HG03039 (cell line): ENCODE measurements at regions not wholly inside any gene's neighbourhood (a gene's known extent, or its start where the extent isn't known, plus 50 kb on each side); places are given as distances from the start of the nearest gene placed in this dataset.

Experiments used
- ATAC-seq: cut with Tn5 transposase; IDR thresholded peaks from one replicate; pipeline ENCODE4 v1.9.1; 2021; ENCODE audit warnings: mild to moderate bottlenecking, moderate library complexity; ENCODE audit not compliant: unreplicated experiment

GRCh38 chr7:98679741-98680140 is 62.7 kb downstream of the NPTX2 start:
- ATAC-seq, result no peak

DNA sequence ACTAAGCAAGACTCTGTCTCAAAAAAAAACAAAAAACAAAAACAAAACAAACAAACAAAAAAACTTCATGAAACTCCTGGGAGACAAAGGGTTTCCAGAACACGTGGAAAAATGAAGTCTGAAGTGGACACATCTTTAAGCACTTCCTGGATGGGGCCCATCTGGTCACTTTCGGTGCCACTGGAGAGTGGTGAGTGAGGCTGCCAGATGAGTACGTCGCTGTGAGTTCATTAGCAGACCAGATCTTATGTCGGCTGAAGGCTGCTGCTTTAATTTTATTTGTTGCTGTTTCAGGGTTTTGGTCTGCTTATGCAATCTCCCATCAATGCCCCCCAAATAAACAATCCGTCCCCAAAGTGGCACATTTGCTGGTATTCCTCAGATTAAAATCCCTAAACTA is 64.4 kb downstream of the NPTX2 start:
- no peak for ATAC-seq

- ATAC-seq, result no peak
These were observed 64.9 kb downstream of the NPTX2 start for GRCh38 chr7:98681951-98682350.

GRCh38 chr7:98683514-98683913 is 66.4 kb downstream of the NPTX2 start:
- ATAC-seq, result no peak

DNA sequence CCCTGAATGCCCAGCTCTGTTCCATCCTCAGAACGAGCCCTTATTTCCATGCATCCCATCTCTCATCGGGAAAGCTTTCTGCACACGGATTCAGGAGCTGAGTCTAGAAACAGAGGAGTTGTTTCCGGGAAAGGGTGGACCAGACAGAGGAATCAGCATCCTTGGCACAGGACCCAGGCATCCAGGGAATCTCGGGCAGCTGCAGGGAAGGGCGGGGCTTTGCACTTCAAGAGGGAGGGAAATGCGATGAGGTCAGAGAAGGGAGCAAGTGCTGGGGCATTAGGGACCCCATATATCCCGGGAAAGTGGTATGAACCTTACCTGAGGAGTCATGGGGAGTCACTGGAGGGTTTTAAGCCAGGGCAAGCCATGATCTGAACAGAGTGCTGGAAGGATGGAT is 68.5 kb downstream of the NPTX2 start:
- no peak for ATAC-seq

DNA sequence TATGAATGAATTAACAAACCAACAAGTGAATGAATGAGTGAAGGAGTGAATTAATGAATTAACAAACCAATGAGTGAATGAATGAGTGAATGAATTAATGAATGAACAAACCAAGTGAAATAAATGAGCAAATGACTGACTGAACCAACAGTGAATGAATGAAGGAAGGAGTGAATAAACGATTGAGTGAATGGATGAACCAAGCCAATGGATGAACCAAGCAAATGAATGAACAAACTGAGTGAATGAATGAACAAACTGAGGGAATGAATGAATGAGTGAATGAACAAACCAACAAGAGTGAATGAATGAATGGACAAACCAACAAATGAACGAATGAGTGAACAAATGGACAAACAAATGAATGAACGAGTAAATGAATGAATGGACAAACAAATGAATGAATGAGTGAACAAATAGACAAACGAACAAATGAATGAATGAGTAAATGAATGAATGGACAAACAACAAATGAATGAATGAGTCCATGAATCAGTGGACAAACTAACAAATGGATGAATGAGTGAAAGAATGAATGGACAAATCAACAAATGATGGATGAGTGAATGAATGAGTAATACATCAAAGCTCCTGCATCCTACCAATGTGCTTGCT is 69.5 kb downstream of the NPTX2 start:
- ATAC-seq, result no peak

- ATAC-seq, result no peak
These were observed 70.1 kb downstream of the NPTX2 start for GRCh38 chr7:98687111-98687751.

- ATAC-seq, result no peak
These were observed 74.5 kb downstream of the NPTX2 start for GRCh38 chr7:98691619-98692018.

GRCh38 chr7:98697083-98697482 is 80.0 kb downstream of the NPTX2 start:
- ATAC-seq, result no peak

- no peak for ATAC-seq
These were observed 80.6 kb downstream of the NPTX2 start for GRCh38 chr7:98697485-98698240.

GRCh38 chr7:98698976-98699375 is 81.9 kb downstream of the NPTX2 start:
- no peak for ATAC-seq

GRCh38 chr7:98700533-98700932 is 83.4 kb downstream of the NPTX2 start:
- ATAC-seq, result no peak

DNA sequence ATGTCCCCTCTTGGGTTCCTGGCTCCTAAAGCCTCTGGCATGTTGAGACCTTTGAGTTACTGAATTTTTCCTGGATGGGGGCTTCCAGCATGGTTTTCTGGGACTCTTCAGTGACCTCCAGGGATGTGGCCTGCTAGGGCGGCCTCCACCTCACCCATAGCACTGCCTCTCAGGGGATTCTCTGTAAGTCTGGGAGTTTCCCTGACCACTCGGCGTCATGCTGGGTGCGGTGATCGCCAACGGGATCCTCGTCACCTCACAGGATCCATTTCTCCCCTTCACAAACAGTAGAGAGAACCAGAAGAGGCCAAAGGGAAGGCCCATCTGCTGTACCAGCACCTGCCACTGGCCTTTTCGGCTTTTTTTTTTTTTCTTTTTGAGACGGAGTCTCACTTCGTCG is 84.3 kb downstream of the NPTX2 start:
- ATAC-seq, result no peak

- ATAC-seq, result no peak
These were observed 84.9 kb downstream of the NPTX2 start for GRCh38 chr7:98702021-98702420.

DNA sequence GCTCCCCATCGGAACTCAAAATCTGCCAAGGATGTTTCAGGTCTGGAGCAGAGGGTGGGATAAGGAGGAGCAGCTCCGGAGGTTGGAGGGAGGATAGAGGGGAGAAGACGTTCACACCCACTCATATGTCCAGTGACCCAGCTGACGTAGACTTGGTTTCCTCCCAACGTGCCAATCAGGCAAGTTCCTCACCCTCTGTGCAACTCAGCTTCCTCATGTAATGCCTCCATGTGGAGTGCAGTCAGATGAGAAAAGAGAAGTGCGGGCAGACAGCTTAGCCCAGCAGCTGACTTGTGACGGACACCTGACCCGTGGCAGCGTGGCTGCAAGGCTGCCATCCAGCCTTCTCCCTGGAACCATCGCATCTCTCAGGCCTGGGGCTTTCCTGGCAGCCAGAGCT is 86.8 kb downstream of the NPTX2 start:
- no peak for ATAC-seq

DNA sequence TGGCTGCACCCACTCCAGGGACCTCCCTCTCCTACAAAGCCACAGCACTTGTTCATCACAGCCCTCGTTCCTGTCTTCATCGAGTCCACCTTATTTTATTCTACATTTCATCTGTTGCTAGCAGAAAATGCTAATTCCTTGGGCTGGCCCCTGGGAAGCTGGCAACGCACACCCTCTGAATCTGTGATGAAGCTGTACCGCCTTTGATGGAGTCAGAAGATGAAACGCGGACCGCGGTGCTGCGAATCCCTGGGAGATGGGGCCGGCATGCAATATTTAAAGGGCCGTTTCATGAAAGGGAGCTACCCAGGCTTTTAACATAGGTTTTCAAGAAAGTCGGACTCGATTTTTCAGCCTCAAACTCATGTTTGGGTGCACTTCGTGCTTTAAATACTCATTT is 88.5 kb downstream of the NPTX2 start:
- ATAC-seq, result no peak

GRCh38 chr7:98707076-98707475 is 90.0 kb downstream of the NPTX2 start:
- no peak for ATAC-seq

- ATAC-seq, result no peak
These were observed 94.9 kb downstream of the NPTX2 start for GRCh38 chr7:98711945-98712344.

GRCh38 chr7:98713165-98713810 is 96.2 kb downstream of the NPTX2 start:
- ATAC-seq, result no peak

DNA sequence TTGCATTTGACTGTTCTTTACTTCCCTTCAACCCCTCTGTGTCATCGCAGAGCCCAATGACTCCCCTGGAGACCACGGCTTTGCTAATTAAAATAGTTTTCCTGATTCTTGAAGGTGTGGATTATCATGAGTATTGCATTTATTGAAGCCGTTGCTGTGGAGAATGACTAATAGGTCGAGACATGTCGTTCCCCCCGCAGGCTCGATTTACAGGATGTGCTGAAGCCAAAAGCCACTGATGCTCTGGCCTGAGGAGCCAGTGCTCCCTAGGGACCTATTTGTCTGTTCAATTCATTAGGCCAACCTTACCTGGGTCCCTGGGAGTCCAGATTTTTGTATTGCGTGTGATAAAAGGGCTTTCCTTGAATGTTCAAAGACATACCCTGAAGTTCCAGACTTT is 102.3 kb downstream of the NPTX2 start:
- ATAC-seq, result no peak

DNA sequence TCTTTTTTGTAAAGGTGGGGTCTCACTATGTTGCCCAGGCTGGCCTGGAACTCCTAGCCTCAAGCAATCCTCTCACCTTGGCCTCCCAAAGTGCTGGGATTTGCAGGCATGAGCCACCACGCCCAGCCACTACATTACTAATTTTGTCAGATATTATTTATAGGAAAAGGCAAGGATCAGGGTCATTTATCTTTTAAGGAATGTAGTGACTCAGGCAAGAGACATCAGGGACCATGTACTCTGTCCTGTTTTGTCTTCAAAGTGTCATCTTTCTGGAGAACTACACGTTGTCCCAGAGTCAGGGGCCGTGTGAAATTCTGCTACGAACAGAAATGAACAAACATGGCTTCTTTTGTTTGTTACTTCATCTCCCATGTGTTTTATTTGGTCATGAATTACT is 105.3 kb downstream of the NPTX2 start:
- no peak for ATAC-seq

DNA sequence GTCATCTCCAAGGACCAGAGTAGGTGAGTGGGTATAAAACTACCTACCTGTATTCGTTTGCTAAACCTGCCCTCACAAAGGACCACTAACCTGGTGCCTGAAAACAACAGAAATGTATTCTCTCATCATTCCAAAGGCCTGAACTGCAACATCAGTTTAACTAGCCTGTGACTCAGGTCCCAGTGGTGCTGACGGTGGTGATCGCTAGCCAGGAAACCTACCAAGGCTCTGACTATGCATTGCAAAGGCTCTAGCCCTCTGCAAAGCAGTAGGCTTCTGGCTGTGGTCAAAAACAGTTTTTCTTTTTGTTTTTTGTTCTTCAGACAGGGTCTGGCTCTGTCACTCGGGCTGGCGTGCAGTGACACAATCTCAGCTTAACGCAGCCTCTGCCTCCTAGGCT is 107.5 kb downstream of the NPTX2 start:
- no peak for ATAC-seq
